GM21737 (cell line): ENCODE measurements at regions not wholly inside any gene's neighbourhood (a gene's known extent, or its start where the extent isn't known, plus 50 kb on each side); places are given as distances from the start of the nearest gene placed in this dataset.
"Not testable (repeated sequence)": the region's sequence is repeated elsewhere in the genome, so short reads cannot be mapped to it uniquely, and the experiment has no call there.

Experiments
- ATAC-seq: cut with Tn5 transposase; IDR thresholded peaks from one replicate; pipeline ENCODE4 v1.9.1; 2021; ENCODE audit warnings: mild to moderate bottlenecking, moderate library complexity; ENCODE audit not compliant: unreplicated experiment

- no peak for ATAC-seq
Observed at GRCh38 chr5:82959466-82959865, 117.7 kb downstream of the TMEM167A start.

GRCh38 chr5:82956600-82956999 is 120.6 kb downstream of the TMEM167A start:
- ATAC-seq = no peak

- no peak for ATAC-seq
Observed at GRCh38 chr5:82952326-82952725, 124.9 kb downstream of the TMEM167A start.

GRCh38 chr5:82944267-82944666 is 132.9 kb downstream of the TMEM167A start:
- ATAC-seq = not testable (repeated sequence)

GRCh38 chr5:82942083-82942881 is 134.9 kb downstream of the TMEM167A start:
- no peak for ATAC-seq

GRCh38 chr5:82938901-82939725 is 138.1 kb downstream of the TMEM167A start:
- no peak for ATAC-seq

GRCh38 chr5:82932473-82933220 is 144.5 kb downstream of the TMEM167A start:
- not testable (repeated sequence) for ATAC-seq

GRCh38 chr5:82931110-82931509 is 146.1 kb downstream of the TMEM167A start:
- ATAC-seq = no peak

GRCh38 chr5:82925061-82925411 is 152.2 kb downstream of the TMEM167A start:
- ATAC-seq = no peak

- no peak for ATAC-seq
Observed at GRCh38 chr5:82924226-82925060, 152.8 kb downstream of the TMEM167A start.

GRCh38 chr5:82922086-82922734 is 155.0 kb downstream of the TMEM167A start:
- no peak for ATAC-seq

- ATAC-seq = no peak
Observed at GRCh38 chr5:82918311-82919031, 158.7 kb downstream of the TMEM167A start.

- no peak for ATAC-seq
Observed at GRCh38 chr5:82917584-82917983, 159.6 kb downstream of the TMEM167A start.

GRCh38 chr5:82913971-82914370 is 163.2 kb downstream of the TMEM167A start:
- no peak for ATAC-seq

GRCh38 chr5:82912462-82912861 is 164.7 kb downstream of the TMEM167A start:
- no peak for ATAC-seq

GRCh38 chr5:82911910-82912309 is 165.3 kb downstream of the TMEM167A start:
- no peak for ATAC-seq

GRCh38 chr5:82910905-82911304 is 166.3 kb downstream of the TMEM167A start:
- ATAC-seq = no peak

GRCh38 chr5:82910491-82910890 is 166.7 kb downstream of the TMEM167A start:
- ATAC-seq = no peak

- ATAC-seq = no peak
Observed at GRCh38 chr5:82909771-82910170, 167.4 kb downstream of the TMEM167A start.
